ENCODE measurements at regions not wholly inside any gene's neighbourhood (a gene's known extent, or its start where the extent isn't known, plus 50 kb on each side); places are given as distances from the start of the nearest gene placed in this dataset.
"Not testable (repeated sequence)": the region's sequence is repeated elsewhere in the genome, so short reads cannot be mapped to it uniquely, and the experiment has no call there.

- TF ChIP-seq CTCF (conservative IDR thresholded peaks at IDR 0.05; ENCODE audit: low read depth, low read length): no peak
- TF ChIP-seq EZH2 (IDR thresholded peaks at IDR 0.05; ENCODE audit: low read length, unreplicated experiment): no peak
- TF ChIP-seq EZH2phosphoT487 (IDR thresholded peaks at IDR 0.05; ENCODE audit: borderline replicate concordance, low read length): no peak
- H3K4me2 ChIP-seq (ENCODE audit: low read length): no peak overlapping the region
- H3K27me3 ChIP-seq (ENCODE audit: low read length): peaks cover 12% of the 10 kb centered on the region; the same call in 1 of the 2 replicates
- CTCF ChIA-PET: no interaction called here
- ATAC-seq (no peak), DNase-seq (no peak)
- H3K9ac ChIP-seq (ENCODE audit: low read length): no peak overlapping the region
- H3K36me3 ChIP-seq (ENCODE audit: low read depth, low read length): no peaks in the 10 kb centered on the region
- no peaks in the 10 kb centered on the region for H3K79me2 ChIP-seq (ENCODE audit: low read length)
- no peaks in the 10 kb centered on the region for H4K20me1 ChIP-seq (ENCODE audit: low read length)
- BruUV-seq (replicated peaks): no TSS peak
- intact Hi-C loops (cut with micrococcal nuclease): no loop called here
- H3K9me2 ChIP-seq (replicated peaks; ENCODE audit: low read length): no peaks in the 10 kb centered on the region
- POLR2A ChIA-PET (ENCODE audit: unreplicated experiment): no interaction called here
- no peaks in the 10 kb centered on the region for H3K4me1 ChIP-seq (ENCODE audit: insufficient read depth, low read length)
- no peak overlapping the region for H2AFZ ChIP-seq (ENCODE audit: low read length)
- no peak overlapping the region for H3K27ac ChIP-seq (ENCODE audit: low read length)
- H3K9me3 ChIP-seq (ENCODE audit: low read length): no peaks in the 10 kb centered on the region
- H3K4me3 ChIP-seq (ENCODE audit: low read length): no peak overlapping the region
- H3F3A ChIP-seq (ENCODE audit: low read length, unreplicated experiment): no peaks in the 10 kb centered on the region
Observed at GRCh38 chr12:13900718-13901117, 80.7 kb downstream of the GRIN2B start.

- H3K9me2 ChIP-seq (replicated peaks; ENCODE audit: low read length); H3K4me3 ChIP-seq (ENCODE audit: low read length); BruUV-seq (replicated peaks); H3K4me2 ChIP-seq (ENCODE audit: low read length); H3F3A ChIP-seq (ENCODE audit: low read length, unreplicated experiment); H3K79me2 ChIP-seq (ENCODE audit: low read length); POLR2A ChIA-PET (ENCODE audit: unreplicated experiment); H3K27ac ChIP-seq (ENCODE audit: low read length); H2AFZ ChIP-seq (ENCODE audit: low read length); H3K4me1 ChIP-seq (ENCODE audit: insufficient read depth, low read length); H3K9ac ChIP-seq (ENCODE audit: low read length); DNase-seq; H4K20me1 ChIP-seq (ENCODE audit: low read length); CTCF ChIA-PET; H3K9me3 ChIP-seq (ENCODE audit: low read length); H3K27me3 ChIP-seq (ENCODE audit: low read length); intact Hi-C loops (cut with micrococcal nuclease); ATAC-seq; H3K36me3 ChIP-seq (ENCODE audit: low read depth, low read length): not testable (repeated sequence)
Observed at GRCh38 chr12:13898387-13898786, 83.0 kb downstream of the GRIN2B start.

- no peak for ATAC-seq
- CTCF ChIA-PET: no interaction called here
- H3F3A ChIP-seq (ENCODE audit: low read length, unreplicated experiment): no peaks in the 10 kb centered on the region
- no peak overlapping the region for H3K4me3 ChIP-seq (ENCODE audit: low read length)
- H3K27me3 ChIP-seq (ENCODE audit: low read length): peaks cover 10% of the 10 kb centered on the region; the same call in 1 of the 2 replicates
- POLR2A ChIA-PET (ENCODE audit: unreplicated experiment): no interaction called here
- BruUV-seq (replicated peaks): no TSS peak
- no peaks in the 10 kb centered on the region for H4K20me1 ChIP-seq (ENCODE audit: low read length)
- H3K36me3 ChIP-seq (ENCODE audit: low read depth, low read length): no peaks in the 10 kb centered on the region
- H3K27ac ChIP-seq (ENCODE audit: low read length): no peak overlapping the region
- no peaks in the 10 kb centered on the region for H3K79me2 ChIP-seq (ENCODE audit: low read length)
- H2AFZ ChIP-seq (ENCODE audit: low read length): no peak overlapping the region
- no peaks in the 10 kb centered on the region for H3K9me2 ChIP-seq (replicated peaks; ENCODE audit: low read length)
- H3K9ac ChIP-seq (ENCODE audit: low read length): no peak overlapping the region
- H3K9me3 ChIP-seq (ENCODE audit: low read length): no peaks in the 10 kb centered on the region
- H3K4me1 ChIP-seq (ENCODE audit: insufficient read depth, low read length): no peaks in the 10 kb centered on the region
- TF ChIP-seq CTCF (conservative IDR thresholded peaks at IDR 0.05; ENCODE audit: low read depth, low read length) (no peak), EZH2phosphoT487 (IDR thresholded peaks at IDR 0.05; ENCODE audit: borderline replicate concordance, low read length) (no peak), EZH2 (IDR thresholded peaks at IDR 0.05; ENCODE audit: low read length, unreplicated experiment) (no peak)
- DNase-seq: no peak
- intact Hi-C loops (cut with micrococcal nuclease): no loop called here
- no peak overlapping the region for H3K4me2 ChIP-seq (ENCODE audit: low read length)
Observed at GRCh38 chr12:13897811-13898210, 83.6 kb downstream of the GRIN2B start.
